ENCODE measurements at regions not wholly inside any gene's neighbourhood (a gene's known extent, or its start where the extent isn't known, plus 50 kb on each side); places are given as distances from the start of the nearest gene placed in this dataset.
A peak's percentile ranks its signal among the peaks of the same experiment; 100 is the strongest.

GRCh38 chr16:54454616-54455015 lies 168.0 kb upstream of the IRX3 start:
- Histone ChIP-seq H3K9ac (ENCODE audit: low read length) (no peak overlapping the region), H2BK120ac (ENCODE audit: insufficient read depth, low read length, poor library complexity) (no peak overlapping the region), H3K4me1 (ENCODE audit: control insufficient read depth in 1 of 2, insufficient read depth in 2 of 2, low read length in 2 of 2) (no peaks in the 10 kb centered on the region), H2BK5ac (ENCODE audit: low read depth, low read length, poor library complexity) (no peak overlapping the region), H2AK5ac (ENCODE audit: low read length) (no peak overlapping the region), H3K79me1 (ENCODE audit: low read length) (no peaks in the 10 kb centered on the region), H4K8ac (ENCODE audit: low read depth, low read length) (no peak overlapping the region), H2AFZ (ENCODE audit: insufficient read depth, low read length, poor library complexity) (no peak overlapping the region), H3K4me2 (ENCODE audit: low read length) (no peak overlapping the region), H3K4ac (ENCODE audit: low read depth, low read length) (no peak overlapping the region), H3K79me2 (ENCODE audit: control insufficient read depth, insufficient read depth, low read length, poor library complexity) (no peaks in the 10 kb centered on the region), H3K36me3 (ENCODE audit: control insufficient read depth in 1 of 2, insufficient read depth in 2 of 2, low read length in 2 of 2) (no peaks in the 10 kb centered on the region), H3K27ac (ENCODE audit: low read depth, low read length) (no peak overlapping the region), H3K23ac (ENCODE audit: low read length) (no peak overlapping the region), H3K14ac (ENCODE audit: low read length) (no peak overlapping the region), H2BK12ac (ENCODE audit: low read length) (no peak overlapping the region), H3K9me3 (ENCODE audit: insufficient read depth, low read depth, low read length) (peaks cover 1% of the 10 kb centered on the region), H3K4me3 (ENCODE audit: low read depth, low read length) (no peak overlapping the region), H3K18ac (ENCODE audit: low read length) (no peak overlapping the region), H3K27me3 (ENCODE audit: insufficient read depth, low read length) (no peaks in the 10 kb centered on the region), H4K12ac (ENCODE audit: low read depth, low read length) (no peak overlapping the region), H4K91ac (ENCODE audit: low read depth, low read length) (no peak overlapping the region)
- no peak for DNase-seq
- no CpG with 5 or more reads among the region's 8 CpGs for WGBS (ENCODE audit: extremely low coverage, insufficient coverage, insufficient read length)

- WGBS (ENCODE audit: extremely low coverage, insufficient coverage, insufficient read length), result no CpG with 5 or more reads among the region's 2 CpGs
- Histone ChIP-seq H4K12ac (ENCODE audit: low read depth, low read length) (no peak overlapping the region), H3K4me3 (ENCODE audit: low read depth, low read length) (no peak overlapping the region)
Observed at GRCh38 chr16:54453871-54454270, 167.3 kb upstream of the IRX3 start.

GRCh38 chr16:54447576-54448440 lies 161.2 kb upstream of the IRX3 start:
- Histone ChIP-seq H3K79me1 (ENCODE audit: low read length) (no peaks in the 10 kb centered on the region), H3K79me2 (ENCODE audit: control insufficient read depth, insufficient read depth, low read length, poor library complexity) (no peaks in the 10 kb centered on the region), H2BK120ac (ENCODE audit: insufficient read depth, low read length, poor library complexity) (no peak overlapping the region), H3K9ac (ENCODE audit: low read length) (no peak overlapping the region), H4K91ac (ENCODE audit: low read depth, low read length) (no peak overlapping the region), H3K9me3 (ENCODE audit: insufficient read depth, low read depth, low read length) (peaks cover 1% of the 10 kb centered on the region), H4K8ac (ENCODE audit: low read depth, low read length) (no peak overlapping the region), H3K27me3 (ENCODE audit: insufficient read depth, low read length) (no peaks in the 10 kb centered on the region), H2BK5ac (ENCODE audit: low read depth, low read length, poor library complexity) (no peak overlapping the region), H4K12ac (ENCODE audit: low read depth, low read length) (no peak overlapping the region), H2AFZ (ENCODE audit: insufficient read depth, low read length, poor library complexity) (no peak overlapping the region), H3K4ac (ENCODE audit: low read depth, low read length) (no peak overlapping the region), H3K27ac (ENCODE audit: low read depth, low read length) (no peak overlapping the region), H2BK12ac (ENCODE audit: low read length) (no peak overlapping the region), H3K23ac (ENCODE audit: low read length) (no peak overlapping the region), H3K4me3 (ENCODE audit: low read depth, low read length) (no peak overlapping the region), H3K14ac (ENCODE audit: low read length) (no peak overlapping the region), H3K4me1 (ENCODE audit: control insufficient read depth in 1 of 2, insufficient read depth in 2 of 2, low read length in 2 of 2) (peaks cover 0 to 4% of the 10 kb centered on the region in 2 experiments), H3K4me2 (ENCODE audit: low read length) (no peak overlapping the region), H3K36me3 (ENCODE audit: control insufficient read depth in 1 of 2, insufficient read depth in 2 of 2, low read length in 2 of 2) (no peaks in the 10 kb centered on the region), H3K18ac (ENCODE audit: low read length) (no peak overlapping the region), H2AK5ac (ENCODE audit: low read length) (no peak overlapping the region)
- DNase-seq, result peak in 1 of 2 donors; percentile 44
- WGBS (ENCODE audit: extremely low coverage, insufficient coverage, insufficient read length), result no CpG with 5 or more reads among the region's 20 CpGs

More at GRCh38 chr16:54453871-54454270, 167.3 kb upstream of the IRX3 start:
- H3K79me1 ChIP-seq (ENCODE audit: low read length), result no peaks in the 10 kb centered on the region
- H3K23ac ChIP-seq (ENCODE audit: low read length), result no peak overlapping the region
- H3K14ac ChIP-seq (ENCODE audit: low read length), result no peak overlapping the region
- peaks cover 1% of the 10 kb centered on the region for H3K9me3 ChIP-seq (ENCODE audit: insufficient read depth, low read depth, low read length)
- no peaks in the 10 kb centered on the region for H3K27me3 ChIP-seq (ENCODE audit: insufficient read depth, low read length)
- H3K79me2 ChIP-seq (ENCODE audit: control insufficient read depth, insufficient read depth, low read length, poor library complexity), result no peaks in the 10 kb centered on the region
- H2AK5ac ChIP-seq (ENCODE audit: low read length), result no peak overlapping the region
- no peak overlapping the region for H3K18ac ChIP-seq (ENCODE audit: low read length)
- no peak overlapping the region for H3K4me2 ChIP-seq (ENCODE audit: low read length)
- H3K27ac ChIP-seq (ENCODE audit: low read depth, low read length), result no peak overlapping the region
- H3K4ac ChIP-seq (ENCODE audit: low read depth, low read length), result no peak overlapping the region
- H2AFZ ChIP-seq (ENCODE audit: insufficient read depth, low read length, poor library complexity), result no peak overlapping the region
- H2BK5ac ChIP-seq (ENCODE audit: low read depth, low read length, poor library complexity), result no peak overlapping the region
- H4K8ac ChIP-seq (ENCODE audit: low read depth, low read length), result no peak overlapping the region
- no peak overlapping the region for H2BK120ac ChIP-seq (ENCODE audit: insufficient read depth, low read length, poor library complexity)
- DNase-seq, result no peak
- H3K9ac ChIP-seq (ENCODE audit: low read length), result no peak overlapping the region
- no peak overlapping the region for H2BK12ac ChIP-seq (ENCODE audit: low read length)
- no peaks in the 10 kb centered on the region for H3K36me3 ChIP-seq (ENCODE audit: control insufficient read depth in 1 of 2, insufficient read depth in 2 of 2, low read length in 2 of 2)
- H4K91ac ChIP-seq (ENCODE audit: low read depth, low read length), result no peak overlapping the region
- no peaks in the 10 kb centered on the region for H3K4me1 ChIP-seq (ENCODE audit: control insufficient read depth in 1 of 2, insufficient read depth in 2 of 2, low read length in 2 of 2)

GRCh38 chr16:54446639-54447038 lies 160.1 kb upstream of the IRX3 start:
- H2BK5ac ChIP-seq (ENCODE audit: low read depth, low read length, poor library complexity), result no peak overlapping the region
- H3K23ac ChIP-seq (ENCODE audit: low read length), result no peak overlapping the region
- H2BK12ac ChIP-seq (ENCODE audit: low read length), result no peak overlapping the region
- H2AFZ ChIP-seq (ENCODE audit: insufficient read depth, low read length, poor library complexity), result no peak overlapping the region
- no peak overlapping the region for H3K4ac ChIP-seq (ENCODE audit: low read depth, low read length)
- H3K9ac ChIP-seq (ENCODE audit: low read length), result no peak overlapping the region
- H4K12ac ChIP-seq (ENCODE audit: low read depth, low read length), result no peak overlapping the region
- no peak overlapping the region for H2AK5ac ChIP-seq (ENCODE audit: low read length)
- no peak overlapping the region for H3K18ac ChIP-seq (ENCODE audit: low read length)
- H3K27me3 ChIP-seq (ENCODE audit: insufficient read depth, low read length), result no peaks in the 10 kb centered on the region
- no peak overlapping the region for H3K14ac ChIP-seq (ENCODE audit: low read length)
- H4K8ac ChIP-seq (ENCODE audit: low read depth, low read length), result no peak overlapping the region
- DNase-seq, result no peak
- no peaks in the 10 kb centered on the region for H3K79me1 ChIP-seq (ENCODE audit: low read length)
- H3K36me3 ChIP-seq (ENCODE audit: control insufficient read depth in 1 of 2, insufficient read depth in 2 of 2, low read length in 2 of 2), result no peaks in the 10 kb centered on the region
- no peak overlapping the region for H3K27ac ChIP-seq (ENCODE audit: low read depth, low read length)
- H3K4me3 ChIP-seq (ENCODE audit: low read depth, low read length), result no peak overlapping the region
- H3K4me2 ChIP-seq (ENCODE audit: low read length), result no peak overlapping the region
- no peak overlapping the region for H2BK120ac ChIP-seq (ENCODE audit: insufficient read depth, low read length, poor library complexity)
- no peaks in the 10 kb centered on the region for H3K9me3 ChIP-seq (ENCODE audit: insufficient read depth, low read depth, low read length)
- WGBS (ENCODE audit: extremely low coverage, insufficient coverage, insufficient read length), result no CpG with 5 or more reads among the region's 10 CpGs
- H4K91ac ChIP-seq (ENCODE audit: low read depth, low read length), result no peak overlapping the region
- H3K4me1 ChIP-seq (ENCODE audit: control insufficient read depth in 1 of 2, insufficient read depth in 2 of 2, low read length in 2 of 2), result peaks cover 0 to 4% of the 10 kb centered on the region in 2 experiments
- no peaks in the 10 kb centered on the region for H3K79me2 ChIP-seq (ENCODE audit: control insufficient read depth, insufficient read depth, low read length, poor library complexity)

Data from trophoblast cell (in vitro differentiated cells and primary cell).